ENCODE measurements at regions not wholly inside any gene's neighbourhood (a gene's known extent, or its start where the extent isn't known, plus 50 kb on each side); places are given as distances from the start of the nearest gene placed in this dataset.

DNA sequence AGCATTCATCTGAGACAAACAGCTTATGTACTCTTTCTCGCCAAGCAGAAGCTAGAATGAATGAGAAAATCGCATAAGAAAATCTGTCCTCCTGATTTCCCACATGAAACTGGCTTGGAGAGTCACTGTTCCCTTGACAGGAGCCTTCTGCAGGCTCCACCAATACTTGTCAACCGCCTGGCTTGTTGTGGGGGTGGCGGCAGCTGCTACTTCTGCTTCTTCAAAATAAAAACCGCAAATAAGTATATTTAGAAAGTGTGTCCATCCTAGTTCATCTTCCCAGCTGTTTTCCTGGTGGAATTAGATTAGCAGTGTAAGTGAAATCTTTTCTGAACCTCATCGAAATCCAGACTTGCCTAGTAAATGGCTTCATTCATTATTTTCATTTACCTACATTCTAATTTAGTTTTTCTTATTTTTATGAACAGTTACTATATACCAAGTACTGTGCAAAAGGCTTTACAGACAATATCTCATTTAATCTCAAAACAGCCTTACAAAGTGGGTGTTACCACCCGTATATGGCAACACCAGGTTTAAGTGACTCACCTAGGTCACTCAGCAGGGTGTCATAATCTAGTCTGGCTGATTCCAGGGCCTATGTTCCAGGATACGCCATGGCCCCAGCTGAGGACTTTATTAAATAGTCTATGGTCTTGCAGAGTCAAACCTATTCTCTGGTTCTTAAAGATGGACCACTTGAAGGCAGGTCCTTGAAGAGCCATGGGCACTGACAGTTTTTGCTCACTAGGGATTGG, 104.6 kb upstream of the IGFBP7 start:
- no peak for TF ChIP-seq CTCF (IDR thresholded peaks at IDR 0.05; ENCODE audit: insufficient read depth, low read length, poor library complexity, severe bottlenecking)
- no peak overlapping the region for H3K4me3 ChIP-seq (replicated peaks; ENCODE audit: low read depth, low read length)
- H3K27me3 ChIP-seq (replicated peaks; ENCODE audit: control insufficient read depth, insufficient read depth, low read length), result no peaks in the 10 kb centered on the region; the same call in 1 of the 2 replicates
- no peak for DNase-seq (ENCODE audit: extremely low read depth, insufficient read length)
- no peaks in the 10 kb centered on the region for H3K36me3 ChIP-seq (ENCODE audit: control insufficient read depth, insufficient read depth, low read length)

GRCh38 chr4:57211131-57211530, 100.9 kb upstream of the IGFBP7 start:
- H3K36me3 ChIP-seq (ENCODE audit: control insufficient read depth, insufficient read depth, low read length), result no peaks in the 10 kb centered on the region
- DNase-seq (ENCODE audit: extremely low read depth, insufficient read length), result no peak
- no peak for TF ChIP-seq CTCF (IDR thresholded peaks at IDR 0.05; ENCODE audit: insufficient read depth, low read length, poor library complexity, severe bottlenecking)
- no peak overlapping the region for H3K4me3 ChIP-seq (replicated peaks; ENCODE audit: low read depth, low read length)
- no peaks in the 10 kb centered on the region for H3K27me3 ChIP-seq (replicated peaks; ENCODE audit: control insufficient read depth, insufficient read depth, low read length)

DNA sequence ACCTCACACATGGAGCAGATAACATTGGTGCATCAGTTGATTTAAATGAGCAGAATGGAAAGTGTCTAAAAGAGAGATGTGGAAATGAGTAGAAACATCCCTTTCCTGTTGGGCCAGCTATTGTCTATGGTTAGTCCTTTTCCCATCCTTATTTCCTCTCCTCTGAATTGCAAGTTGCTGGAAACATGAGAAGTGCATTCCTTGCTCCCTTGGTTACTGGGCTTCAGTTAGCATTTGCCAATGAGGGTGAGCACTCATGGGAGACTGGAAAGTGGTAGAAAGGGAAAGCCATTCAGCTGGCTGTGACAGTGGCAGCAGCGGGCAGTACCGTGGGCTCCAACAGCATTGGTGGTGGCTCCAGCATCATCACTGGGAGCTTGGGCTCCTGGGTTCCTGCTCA, 96.0 kb upstream of the IGFBP7 start:
- H3K4me3 ChIP-seq (replicated peaks; ENCODE audit: low read depth, low read length), result no peak overlapping the region
- H3K27me3 ChIP-seq (replicated peaks; ENCODE audit: control insufficient read depth, insufficient read depth, low read length), result no peaks in the 10 kb centered on the region
- TF ChIP-seq CTCF (IDR thresholded peaks at IDR 0.05; ENCODE audit: insufficient read depth, low read length, poor library complexity, severe bottlenecking), result no peak
- no peaks in the 10 kb centered on the region for H3K36me3 ChIP-seq (ENCODE audit: control insufficient read depth, insufficient read depth, low read length)
- no peak for DNase-seq (ENCODE audit: extremely low read depth, insufficient read length)

- no peak for DNase-seq (ENCODE audit: extremely low read depth, insufficient read length)
- no peak for TF ChIP-seq CTCF (IDR thresholded peaks at IDR 0.05; ENCODE audit: insufficient read depth, low read length, poor library complexity, severe bottlenecking)
- H3K27me3 ChIP-seq (replicated peaks; ENCODE audit: control insufficient read depth, insufficient read depth, low read length), result no peaks in the 10 kb centered on the region
- no peak overlapping the region for H3K4me3 ChIP-seq (replicated peaks; ENCODE audit: low read depth, low read length)
- H3K36me3 ChIP-seq (ENCODE audit: control insufficient read depth, insufficient read depth, low read length), result no peaks in the 10 kb centered on the region
Measured at GRCh38 chr4:57205580-57205979, 95.4 kb upstream of the IGFBP7 start.

GRCh38 chr4:57200799-57201327, 90.7 kb upstream of the IGFBP7 start:
- DNase-seq (ENCODE audit: extremely low read depth, insufficient read length), result no peak
- TF ChIP-seq CTCF (IDR thresholded peaks at IDR 0.05; ENCODE audit: insufficient read depth, low read length, poor library complexity, severe bottlenecking), result no peak
- Histone ChIP-seq H3K36me3 (ENCODE audit: control insufficient read depth, insufficient read depth, low read length) (no peaks in the 10 kb centered on the region), H3K27me3 (replicated peaks; ENCODE audit: control insufficient read depth, insufficient read depth, low read length) (no peaks in the 10 kb centered on the region), H3K4me3 (replicated peaks; ENCODE audit: low read depth, low read length) (no peak overlapping the region)

Data from GM06990 (cell line).